ENCODE measurements at regions not wholly inside any gene's neighbourhood (a gene's known extent, or its start where the extent isn't known, plus 50 kb on each side); places are given as distances from the start of the nearest gene placed in this dataset.

DNA sequence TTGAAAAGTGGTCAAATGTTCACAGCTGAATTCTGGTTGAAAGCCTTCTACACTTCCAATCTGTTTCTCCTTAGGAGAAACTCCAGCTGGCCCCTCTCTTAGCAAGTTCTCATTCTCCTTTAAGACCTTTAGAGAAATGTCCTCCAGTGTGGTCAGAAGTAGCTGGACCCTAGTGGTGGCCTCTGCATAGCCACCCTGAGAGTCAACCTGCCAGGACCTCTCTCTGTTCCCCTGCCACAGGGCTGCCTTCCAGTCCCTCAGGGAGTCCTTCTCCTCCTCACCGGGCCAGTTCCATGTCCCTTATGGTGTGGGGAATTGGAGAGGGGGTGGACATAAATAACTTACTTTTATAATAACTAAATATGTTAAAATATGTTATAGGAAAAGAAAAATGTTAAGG is 200.9 kb upstream of the PKDCC start:
- intact Hi-C loops (cut with micrococcal nuclease): no loop called here
- peak overlapping the region in 1 of 2 donors; percentile 70 for H3K4me3 Mint-ChIP-seq
- H3K36me3 ChIP-seq (replicated peaks in 1 of 2; ENCODE audit: control insufficient read depth in 1 of 2, insufficient read depth in 2 of 2, low read length in 2 of 2): no peaks in the 10 kb centered on the region
- no peak overlapping the region for H3K9ac ChIP-seq (ENCODE audit: insufficient read depth, low read length, poor library complexity, severe bottlenecking)
- no peak overlapping the region for H2AFZ ChIP-seq (ENCODE audit: insufficient read depth, low read depth, low read length, poor library complexity, severe bottlenecking)
- H3K79me2 ChIP-seq (ENCODE audit: insufficient read depth, low read length): no peaks in the 10 kb centered on the region
- no peaks in the 10 kb centered on the region for H3K4me1 Mint-ChIP-seq
- no peak overlapping the region for H3K27ac Mint-ChIP-seq
- no peak for DNase-seq
- no peaks in the 10 kb centered on the region for H3K4me1 ChIP-seq (ENCODE audit: control insufficient read depth in 1 of 2, insufficient read depth in 2 of 2, low read length in 2 of 2)
- WGBS (ENCODE audit: insufficient coverage): no CpG with 5 or more reads among the region's 1 CpG
- no peak overlapping the region for H3K4me2 ChIP-seq (replicated peaks; ENCODE audit: extremely low read depth, low read length, poor library complexity, severe bottlenecking)
- no peak overlapping the region for H3K27ac ChIP-seq (ENCODE audit: low read depth in 1 of 2, low read length in 2 of 2)
- H3K36me3 Mint-ChIP-seq: no peaks in the 10 kb centered on the region
- H3K4me3 ChIP-seq (replicated peaks in 1 of 3; ENCODE audit: low read depth in 2 of 3, low read length in 3 of 3): no peak overlapping the region
- H3K9me3 ChIP-seq (replicated peaks in 1 of 2; ENCODE audit: control insufficient read depth in 1 of 2, insufficient read depth in 1 of 2, low read length in 2 of 2): no peaks in the 10 kb centered on the region
- no peaks in the 10 kb centered on the region for H3K9me3 Mint-ChIP-seq
- H3K27me3 Mint-ChIP-seq (ENCODE audit: low read depth in 3 of 3): peaks cover 24 to 62% (median 34%) of the 10 kb centered on the region in 3 donors
- H4K20me1 ChIP-seq (ENCODE audit: insufficient read depth, low read length): no peaks in the 10 kb centered on the region
- TF ChIP-seq, protein P1, sequence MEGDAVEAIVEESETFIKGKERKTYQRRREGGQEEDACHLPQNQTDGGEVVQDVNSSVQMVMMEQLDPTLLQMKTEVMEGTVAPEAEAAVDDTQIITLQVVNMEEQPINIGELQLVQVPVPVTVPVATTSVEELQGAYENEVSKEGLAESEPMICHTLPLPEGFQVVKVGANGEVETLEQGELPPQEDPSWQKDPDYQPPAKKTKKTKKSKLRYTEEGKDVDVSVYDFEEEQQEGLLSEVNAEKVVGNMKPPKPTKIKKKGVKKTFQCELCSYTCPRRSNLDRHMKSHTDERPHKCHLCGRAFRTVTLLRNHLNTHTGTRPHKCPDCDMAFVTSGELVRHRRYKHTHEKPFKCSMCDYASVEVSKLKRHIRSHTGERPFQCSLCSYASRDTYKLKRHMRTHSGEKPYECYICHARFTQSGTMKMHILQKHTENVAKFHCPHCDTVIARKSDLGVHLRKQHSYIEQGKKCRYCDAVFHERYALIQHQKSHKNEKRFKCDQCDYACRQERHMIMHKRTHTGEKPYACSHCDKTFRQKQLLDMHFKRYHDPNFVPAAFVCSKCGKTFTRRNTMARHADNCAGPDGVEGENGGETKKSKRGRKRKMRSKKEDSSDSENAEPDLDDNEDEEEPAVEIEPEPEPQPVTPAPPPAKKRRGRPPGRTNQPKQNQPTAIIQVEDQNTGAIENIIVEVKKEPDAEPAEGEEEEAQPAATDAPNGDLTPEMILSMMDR (IDR thresholded peaks at IDR 0.05): no peak
- peaks cover 5 to 39% of the 10 kb centered on the region in 2 donors for H3K27me3 ChIP-seq (ENCODE audit: control insufficient read depth in 2 of 2, insufficient read depth in 2 of 2, low read length in 2 of 2)

GRCh38 chr2:41847744-41848441 is 199.9 kb upstream of the PKDCC start:
- Histone ChIP-seq H3K79me2 (ENCODE audit: insufficient read depth, low read length) (no peaks in the 10 kb centered on the region), H4K20me1 (ENCODE audit: insufficient read depth, low read length) (no peaks in the 10 kb centered on the region), H3K36me3 (replicated peaks in 1 of 2; ENCODE audit: control insufficient read depth in 1 of 2, insufficient read depth in 2 of 2, low read length in 2 of 2) (no peaks in the 10 kb centered on the region), H2AFZ (ENCODE audit: insufficient read depth, low read depth, low read length, poor library complexity, severe bottlenecking) (no peak overlapping the region), H3K9me3 (replicated peaks in 1 of 2; ENCODE audit: control insufficient read depth in 1 of 2, insufficient read depth in 1 of 2, low read length in 2 of 2) (no peaks in the 10 kb centered on the region), H3K4me1 (ENCODE audit: control insufficient read depth in 1 of 2, insufficient read depth in 2 of 2, low read length in 2 of 2) (no peaks in the 10 kb centered on the region), H3K27ac (ENCODE audit: low read depth in 1 of 2, low read length in 2 of 2) (no peak overlapping the region), H3K27me3 (ENCODE audit: control insufficient read depth in 2 of 2, insufficient read depth in 2 of 2, low read length in 2 of 2) (peaks cover 5 to 33% of the 10 kb centered on the region in 2 donors), H3K4me2 (replicated peaks; ENCODE audit: extremely low read depth, low read length, poor library complexity, severe bottlenecking) (no peak overlapping the region), H3K4me3 (replicated peaks in 1 of 3; ENCODE audit: low read depth in 2 of 3, low read length in 3 of 3) (no peak overlapping the region), H3K9ac (ENCODE audit: insufficient read depth, low read length, poor library complexity, severe bottlenecking) (no peak overlapping the region)
- no peak for DNase-seq
- Mint-ChIP-seq H3K27ac (no peak overlapping the region), H3K4me1 (no peaks in the 10 kb centered on the region), H3K4me3 (peak overlapping the region in 1 of 2 donors; percentile 37), H3K9me3 (no peaks in the 10 kb centered on the region), H3K27me3 (ENCODE audit: low read depth in 3 of 3) (peaks cover 25 to 57% (median 34%) of the 10 kb centered on the region in 3 donors), H3K36me3 (no peaks in the 10 kb centered on the region)
- intact Hi-C loops (cut with micrococcal nuclease): no loop called here
- TF ChIP-seq, protein P1 (IDR thresholded peaks at IDR 0.05): no peak
- WGBS (ENCODE audit: insufficient coverage): 100% methylated on average over 1 of the region's 7 CpGs
